Ramos (cell line): ENCODE measurements at regions not wholly inside any gene's neighbourhood (a gene's known extent, or its start where the extent isn't known, plus 50 kb on each side); places are given as distances from the start of the nearest gene placed in this dataset.

Experiments
- in situ Hi-C: fragments of 300-500 bp; cut with MboI; formaldehyde crosslinking; loops from one replicate; pipeline ENCODE4 v1.14.3; 2022; ENCODE audit warnings: low sequenced_read_pairs; ENCODE audit not compliant: unreplicated experiment

DNA sequence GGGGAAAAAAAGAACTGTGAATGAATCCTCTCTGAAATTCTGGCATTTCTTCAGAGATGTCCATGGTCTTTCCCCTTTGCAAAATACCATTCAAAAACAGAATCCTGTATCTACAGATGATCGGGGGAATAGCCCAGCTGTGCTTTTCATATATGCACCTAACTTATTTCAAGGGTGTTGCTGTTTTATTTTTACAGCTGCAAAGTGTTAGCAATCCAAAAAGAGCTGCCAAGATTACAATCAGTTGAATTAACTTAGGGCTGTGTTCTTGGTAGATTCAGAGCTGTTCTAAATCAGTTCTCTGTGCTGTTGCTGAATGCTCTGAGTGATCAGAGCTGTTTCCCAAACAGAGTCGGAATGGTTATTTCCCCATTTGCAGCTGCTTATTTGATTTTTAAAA lies 175.7 kb upstream of the SEMA6D start:
- in situ Hi-C loops, result no loop called here

DNA sequence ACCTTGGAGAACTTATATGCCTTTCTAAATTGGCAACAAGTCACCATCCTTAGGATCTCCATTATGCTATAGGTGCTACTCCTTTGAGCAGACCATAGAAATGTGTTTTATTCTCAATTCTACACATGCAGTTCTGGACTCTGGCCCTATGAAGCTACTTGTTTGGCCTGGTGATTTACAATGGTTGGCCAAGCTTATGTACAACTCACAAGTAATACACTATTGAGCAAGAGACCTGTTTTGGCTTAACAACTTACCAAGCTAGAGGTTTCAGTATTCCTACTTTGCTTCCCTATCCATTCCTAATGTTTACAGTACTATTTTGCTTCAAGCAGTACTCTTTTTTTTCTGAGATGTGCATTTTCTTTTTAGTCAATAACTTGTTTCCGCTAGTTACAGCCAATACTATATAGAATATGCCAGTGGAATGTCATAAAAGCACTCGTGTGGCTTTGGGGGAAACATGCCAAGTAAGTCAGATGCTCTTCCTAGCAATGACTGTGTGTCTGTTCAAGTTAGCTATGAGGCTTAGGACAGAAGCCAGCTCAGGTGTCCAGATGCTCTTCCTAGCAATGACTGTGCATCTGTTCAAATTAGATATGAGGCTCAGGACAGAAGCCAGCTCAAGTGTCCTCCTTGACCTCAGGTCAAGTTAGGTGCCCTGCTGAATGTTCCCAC lies 174.9 kb upstream of the SEMA6D start:
- in situ Hi-C loops, result no loop called here

DNA sequence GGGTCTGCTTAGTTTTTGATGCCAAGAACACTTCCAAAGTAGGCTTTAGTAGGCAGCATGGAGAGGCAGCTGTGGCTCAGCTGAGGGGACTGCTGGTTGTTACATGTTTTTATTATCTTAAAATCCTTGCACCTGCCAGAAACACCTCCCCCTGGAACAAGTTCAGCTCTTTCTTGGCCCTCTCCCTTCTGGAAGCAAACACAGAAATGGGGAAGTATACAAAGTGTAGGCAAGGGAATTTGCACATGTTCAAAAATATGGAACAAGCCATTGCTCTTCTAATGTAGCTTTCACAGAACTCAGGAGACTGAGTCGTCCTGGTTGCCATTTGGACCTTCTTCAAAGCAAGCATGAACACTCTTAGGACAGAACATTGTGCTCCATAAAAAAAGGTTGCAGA lies 169.1 kb upstream of the SEMA6D start:
- in situ Hi-C loops, result no loop called here

DNA sequence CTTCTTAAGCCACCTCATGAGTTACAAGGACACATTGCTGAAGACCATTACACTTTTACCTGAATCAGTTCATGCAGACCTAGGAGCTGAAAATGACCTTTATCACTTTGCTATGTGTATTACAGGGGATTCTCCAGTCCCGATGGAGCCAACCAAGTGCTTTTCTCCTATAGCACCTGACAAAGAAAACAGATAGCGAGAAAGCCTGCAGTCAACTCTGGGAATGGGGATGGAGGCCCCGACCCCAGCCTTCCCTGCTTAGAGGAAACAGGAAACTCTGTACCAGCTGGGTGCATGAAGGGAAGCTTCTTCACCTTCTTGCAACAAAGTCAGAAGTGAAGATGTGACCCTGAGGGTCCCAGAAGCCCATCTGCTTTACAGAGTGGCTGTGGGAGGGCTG lies 168.3 kb upstream of the SEMA6D start:
- in situ Hi-C loops, result no loop called here

DNA sequence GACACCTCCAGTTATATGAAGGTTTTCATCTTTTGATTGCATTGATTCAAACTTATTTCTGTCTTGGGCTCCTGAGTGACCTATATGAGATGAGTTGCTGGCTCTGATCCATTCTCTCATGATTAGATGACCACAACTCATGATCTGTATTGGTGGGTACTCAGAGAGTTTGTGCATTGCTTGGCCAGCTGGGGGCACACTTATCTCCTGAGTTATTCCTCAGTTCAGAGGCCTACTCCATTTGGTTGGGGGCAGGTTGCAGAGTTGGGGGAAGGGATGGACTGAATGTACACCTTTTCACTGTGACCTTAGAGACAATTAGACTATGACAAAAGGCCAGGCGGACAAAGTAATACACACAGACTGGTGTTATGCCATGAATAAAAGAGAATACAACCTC lies 166.2 kb upstream of the SEMA6D start:
- in situ Hi-C loops, result no loop called here

GRCh38 chr15:47551546-47551945 lies 165.8 kb upstream of the SEMA6D start:
- in situ Hi-C loops, result no loop called here

DNA sequence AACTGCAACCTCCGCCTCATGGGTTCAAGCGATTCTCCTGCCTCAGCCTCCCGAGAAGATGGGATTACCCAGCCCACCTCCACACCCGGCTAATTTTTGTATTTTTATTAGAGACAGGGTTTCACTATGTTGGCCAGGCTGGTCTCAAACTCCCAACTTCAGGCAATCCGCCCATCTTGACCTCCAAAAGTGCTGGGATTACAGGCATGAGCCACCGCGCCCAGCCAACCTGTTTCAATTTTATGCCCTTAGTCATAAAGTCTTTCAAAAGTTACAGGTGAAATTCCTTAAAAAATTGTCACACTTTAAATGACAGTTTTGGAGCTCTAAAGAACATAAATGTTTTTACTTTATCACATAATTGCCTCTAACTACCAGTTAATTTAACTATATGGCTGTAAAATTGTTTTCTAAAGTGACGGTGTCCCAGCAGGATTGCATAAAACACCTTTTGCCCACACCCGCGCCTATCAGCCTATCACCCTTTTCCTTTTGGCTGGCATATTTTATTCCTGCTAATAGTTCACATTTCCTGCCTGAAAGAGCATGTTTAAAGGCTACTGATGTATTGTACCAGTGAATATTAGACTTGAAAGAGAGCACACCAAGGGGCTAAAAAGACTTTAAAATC lies 164.2 kb upstream of the SEMA6D start:
- in situ Hi-C loops, result no loop called here

DNA sequence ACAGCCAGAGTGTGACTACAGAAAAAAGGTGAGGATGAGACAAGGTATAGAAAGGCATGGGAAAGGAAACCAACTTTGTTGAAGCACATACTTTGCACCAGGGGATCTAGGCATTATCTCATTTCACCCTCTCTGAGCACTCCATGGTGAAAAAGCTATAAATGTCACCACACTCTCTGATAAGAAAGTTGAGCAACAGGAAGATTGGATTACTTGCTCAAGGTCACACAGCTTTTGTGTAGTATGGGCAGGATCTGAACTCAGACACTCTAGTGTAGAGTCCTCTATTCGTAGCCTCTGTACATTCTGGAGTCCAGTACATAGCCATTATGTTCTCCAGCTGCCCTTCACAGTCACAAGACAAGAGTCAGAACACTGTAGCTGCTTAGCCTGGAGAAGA lies 163.4 kb upstream of the SEMA6D start:
- in situ Hi-C loops, result no loop called here

- in situ Hi-C loops, result no loop called here
Measured at GRCh38 chr15:47561102-47561501, 156.2 kb upstream of the SEMA6D start.

GRCh38 chr15:47565949-47566348 lies 151.4 kb upstream of the SEMA6D start:
- in situ Hi-C loops, result no loop called here

DNA sequence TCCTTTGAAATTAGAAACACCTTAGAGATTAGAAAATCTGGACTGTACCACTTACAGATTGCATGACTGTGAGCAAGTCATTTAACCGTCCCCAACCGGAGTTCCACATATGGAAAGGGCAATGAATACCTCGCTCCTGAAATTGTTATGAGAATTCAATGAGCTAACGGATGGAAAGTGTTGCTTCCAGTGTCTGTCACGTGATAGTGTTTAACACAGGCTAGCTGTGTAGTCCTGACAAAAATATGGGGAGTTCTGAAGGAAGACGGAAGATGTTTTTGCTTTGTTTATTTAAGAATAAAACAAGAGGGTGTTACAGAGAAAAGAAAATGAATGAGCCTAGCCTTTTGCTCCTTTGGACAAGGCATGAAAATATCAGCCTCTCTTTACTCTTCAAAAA lies 150.7 kb upstream of the SEMA6D start:
- in situ Hi-C loops, result no loop called here

DNA sequence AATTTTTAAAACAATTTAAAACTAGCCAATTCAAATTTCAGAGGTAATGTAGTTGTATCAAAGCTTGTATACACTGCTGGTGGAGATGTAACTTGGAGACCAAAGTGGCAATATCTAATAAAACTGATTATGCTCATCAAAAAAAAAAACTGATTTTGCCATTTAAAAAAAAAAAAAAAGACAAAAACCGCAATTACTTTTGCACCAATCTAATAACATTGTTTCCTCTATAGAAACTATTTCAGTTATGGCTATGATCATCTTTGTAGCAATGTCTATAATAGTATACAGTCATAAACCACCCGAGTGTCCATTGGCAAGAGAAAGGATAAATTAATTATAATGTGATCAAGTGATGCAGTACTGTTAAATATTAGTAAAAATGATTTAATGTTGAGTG lies 149.3 kb upstream of the SEMA6D start:
- in situ Hi-C loops, result no loop called here

- in situ Hi-C loops, result no loop called here
Measured at GRCh38 chr15:47570044-47570443, 147.3 kb upstream of the SEMA6D start.

- in situ Hi-C loops, result no loop called here
Measured at GRCh38 chr15:47570451-47570850, 146.9 kb upstream of the SEMA6D start.

- in situ Hi-C loops, result no loop called here
Measured at GRCh38 chr15:47570881-47571640, 146.2 kb upstream of the SEMA6D start.

DNA sequence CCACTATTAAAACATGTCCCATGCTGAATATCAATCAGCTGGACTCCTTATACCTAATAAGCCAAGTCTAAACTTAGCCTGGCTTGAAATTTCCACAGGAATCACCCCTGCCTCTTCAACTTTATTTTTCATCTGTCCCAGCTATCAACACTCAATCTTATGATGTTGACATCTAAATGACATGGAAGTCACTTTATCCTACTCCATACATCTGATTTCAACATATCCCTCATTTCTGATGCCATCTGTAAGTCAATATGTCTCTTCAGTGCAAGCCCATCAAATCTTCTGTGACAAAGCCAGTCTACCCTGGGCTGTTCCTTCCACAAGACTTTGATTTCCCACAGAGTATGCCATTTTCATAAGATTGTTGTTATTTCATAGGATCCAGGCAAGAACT lies 143.6 kb upstream of the SEMA6D start:
- in situ Hi-C loops, result no loop called here

DNA sequence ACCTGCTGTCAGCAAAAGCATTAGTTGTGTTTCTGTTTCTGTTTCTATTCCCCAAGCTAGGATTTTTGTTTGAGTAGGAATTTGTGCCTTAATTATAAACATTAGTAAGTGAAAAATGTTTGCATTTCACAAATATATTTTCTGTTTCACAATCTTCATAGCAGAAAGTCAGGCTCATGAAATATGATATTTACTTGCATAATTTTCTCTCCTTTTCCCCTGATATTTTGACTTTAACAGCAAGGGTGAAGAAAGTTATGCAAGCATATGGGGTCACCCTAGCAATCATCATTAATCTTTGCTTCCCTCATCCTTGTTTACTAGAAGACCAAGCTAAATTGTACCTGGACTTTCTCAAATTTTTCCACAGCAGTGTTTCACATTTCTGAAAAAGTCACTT lies 140.3 kb upstream of the SEMA6D start:
- in situ Hi-C loops, result no loop called here

DNA sequence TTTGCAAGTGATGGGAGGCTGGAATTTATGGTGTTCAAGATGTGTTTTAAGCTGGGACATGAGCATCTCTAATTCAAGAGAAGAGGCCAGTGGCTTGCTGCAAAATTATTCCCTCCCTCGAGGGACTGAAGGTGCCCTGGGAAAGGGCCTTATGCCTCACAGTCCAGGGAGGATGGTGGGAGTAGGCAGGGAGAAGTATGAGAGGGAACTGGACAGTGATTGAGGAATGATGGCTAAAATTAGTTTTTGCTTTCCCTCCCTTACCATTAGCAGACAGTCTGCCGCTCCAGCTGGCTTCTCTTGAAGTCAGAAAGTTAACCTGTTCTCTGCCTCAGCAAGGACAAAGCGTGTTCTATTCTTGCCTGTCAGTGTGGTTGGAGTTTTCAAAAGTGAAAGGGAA lies 139.8 kb upstream of the SEMA6D start:
- in situ Hi-C loops, result no loop called here

- in situ Hi-C loops, result no loop called here
Measured at GRCh38 chr15:47582233-47582632, 135.1 kb upstream of the SEMA6D start.

DNA sequence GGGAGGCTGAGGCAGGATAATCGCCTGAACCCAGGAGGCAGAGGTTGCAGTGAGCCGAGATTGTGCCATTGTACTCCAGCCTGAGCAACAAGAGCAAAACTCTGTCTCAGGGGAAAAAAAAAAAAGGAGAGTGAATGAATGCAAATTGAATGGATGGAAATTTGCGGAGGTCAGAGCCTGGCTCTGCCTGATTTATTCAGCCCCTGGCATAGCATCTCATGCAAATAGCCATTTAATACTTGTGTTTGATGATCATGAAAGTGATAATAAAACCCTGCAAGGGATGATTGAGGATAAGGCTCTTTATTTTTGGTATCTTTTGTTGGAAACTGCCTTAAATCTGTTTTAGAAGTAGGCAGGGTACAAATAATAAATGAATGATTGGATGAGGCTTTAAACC lies 133.0 kb upstream of the SEMA6D start:
- in situ Hi-C loops, result no loop called here

DNA sequence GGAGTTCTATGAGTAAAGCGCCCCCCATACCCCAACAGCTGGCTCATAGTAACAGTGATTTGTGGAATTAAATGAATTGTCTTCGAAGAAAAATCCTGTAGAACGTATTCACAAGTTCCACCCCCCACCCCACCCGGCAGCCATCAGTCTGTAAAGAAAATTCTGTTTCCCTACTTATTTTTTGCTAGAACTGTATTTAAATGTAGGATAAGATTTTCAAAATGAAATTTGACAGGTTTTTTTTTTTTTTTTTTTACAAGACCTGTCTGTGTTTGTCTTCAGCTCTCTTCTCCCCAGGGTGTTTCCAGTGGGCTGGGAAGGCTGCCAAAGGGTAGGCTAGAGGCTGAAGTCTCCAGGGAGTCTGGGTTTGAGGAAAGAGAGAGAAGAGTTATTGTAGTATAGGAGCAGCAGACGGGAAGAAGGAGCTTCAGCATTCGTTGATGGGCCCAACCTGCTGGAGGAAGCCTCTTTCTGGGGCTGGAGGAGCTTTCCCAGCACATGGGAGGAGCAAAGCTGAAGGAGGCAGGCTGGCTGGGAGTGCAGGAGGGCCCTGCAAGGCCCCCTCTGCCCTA lies 130.6 kb upstream of the SEMA6D start:
- in situ Hi-C loops, result no loop called here
